Activated B cell treated with CpG ODN at 0.5 μM for 24 hours (primary cell): ENCODE measurements at regions not wholly inside any gene's neighbourhood (a gene's known extent, or its start where the extent isn't known, plus 50 kb on each side); places are given as distances from the start of the nearest gene placed in this dataset.

ENCODE experiments used
- ATAC-seq: fragments of 200-7000 bp; cut with Tn5 transposase; one replicate; pipeline ENCODE4 v1.10.0; 2021; ENCODE audit warnings: low read depth, mild to moderate bottlenecking, moderate library complexity
- CTCF ChIA-PET: fragments of 350-600 bp; sonication (Branson Sonifier 250); formaldehyde crosslinking; loops from one replicate; lab custom pipeline; 2021; ENCODE audit warnings: antibody characterized with exemption; lab: Charles Lee
- POLR2A ChIA-PET: fragments of 350-600 bp; sonication (Branson Sonifier 250); formaldehyde crosslinking; loops from one replicate; lab custom pipeline; 2021; ENCODE audit warnings: antibody characterized with exemption; lab: Charles Lee
- DNase-seq: peaks from one replicate; pipeline ENCODE4 v3.0.0; 2022
- H3K27ac Mint-ChIP-seq: one replicate; pipeline ENCODE4 v1.8.0; 2020; ENCODE audit warnings: mixed read lengths
- H3K27me3 Mint-ChIP-seq: one replicate; pipeline ENCODE4 v1.8.0; 2021; ENCODE audit warnings: mixed read lengths
- H3K36me3 Mint-ChIP-seq: one replicate; pipeline ENCODE4 v1.8.0; 2021; ENCODE audit warnings: low read depth, mixed read lengths
- H3K4me1 Mint-ChIP-seq: one replicate; pipeline ENCODE4 v1.8.0; 2021; ENCODE audit warnings: mixed read lengths
- H3K4me3 Mint-ChIP-seq: one replicate; pipeline ENCODE4 v1.8.0; 2020; ENCODE audit warnings: mild to moderate bottlenecking, mixed read lengths
- H3K9me3 Mint-ChIP-seq: one replicate; pipeline ENCODE4 v1.8.0; 2020; ENCODE audit warnings: mixed read lengths
- CTCF ChIP-seq: fragments of 200-600 bp; IDR thresholded peaks from one replicate; pipeline ENCODE4 v1.8.0; 2022; ENCODE audit warnings: antibody characterized with exemption, mild to moderate bottlenecking
- intact Hi-C: fragments of 100-400 bp; cut with micrococcal nuclease; formaldehyde crosslinking; loops from one replicate; pipeline ENCODE4 v1.15.1; 2024

- no peak for DNase-seq
- CTCF ChIA-PET, result no interaction called here
- H3K27ac Mint-ChIP-seq, result no peak overlapping the region
- H3K9me3 Mint-ChIP-seq, result no peaks in the 10 kb centered on the region
- H3K36me3 Mint-ChIP-seq, result no peaks in the 10 kb centered on the region
- no peak for TF ChIP-seq CTCF
- no peaks in the 10 kb centered on the region for H3K4me1 Mint-ChIP-seq
- no peak overlapping the region for H3K4me3 Mint-ChIP-seq
- intact Hi-C loops, result no loop called here
- ATAC-seq, result no peak
- POLR2A ChIA-PET, result no interaction called here
- H3K27me3 Mint-ChIP-seq, result no peaks in the 10 kb centered on the region
Observed at GRCh38 chr13:106259928-106260327, 275.5 kb downstream of the EFNB2 start.

GRCh38 chr13:106246666-106247188, 288.7 kb downstream of the EFNB2 start:
- TF ChIP-seq CTCF, result no peak
- Mint-ChIP-seq H3K4me1 (no peaks in the 10 kb centered on the region), H3K27ac (no peak overlapping the region), H3K9me3 (no peaks in the 10 kb centered on the region), H3K36me3 (no peaks in the 10 kb centered on the region), H3K4me3 (no peak overlapping the region), H3K27me3 (no peaks in the 10 kb centered on the region)
- CTCF ChIA-PET, result no interaction called here
- no peak for DNase-seq
- intact Hi-C loops, result no loop called here
- no peak for ATAC-seq
- POLR2A ChIA-PET, result no interaction called here

- ChIA-PET CTCF (no interaction called here), POLR2A (no interaction called here)
- H3K36me3 Mint-ChIP-seq, result no peaks in the 10 kb centered on the region
- H3K4me1 Mint-ChIP-seq, result no peaks in the 10 kb centered on the region
- no peaks in the 10 kb centered on the region for H3K9me3 Mint-ChIP-seq
- intact Hi-C loops, result no loop called here
- H3K4me3 Mint-ChIP-seq, result no peak overlapping the region
- no peaks in the 10 kb centered on the region for H3K27me3 Mint-ChIP-seq
- TF ChIP-seq CTCF, result no peak
- ATAC-seq (no peak), DNase-seq (no peak)
- no peak overlapping the region for H3K27ac Mint-ChIP-seq
Observed at GRCh38 chr13:106246242-106246641, 289.2 kb downstream of the EFNB2 start.

DNA sequence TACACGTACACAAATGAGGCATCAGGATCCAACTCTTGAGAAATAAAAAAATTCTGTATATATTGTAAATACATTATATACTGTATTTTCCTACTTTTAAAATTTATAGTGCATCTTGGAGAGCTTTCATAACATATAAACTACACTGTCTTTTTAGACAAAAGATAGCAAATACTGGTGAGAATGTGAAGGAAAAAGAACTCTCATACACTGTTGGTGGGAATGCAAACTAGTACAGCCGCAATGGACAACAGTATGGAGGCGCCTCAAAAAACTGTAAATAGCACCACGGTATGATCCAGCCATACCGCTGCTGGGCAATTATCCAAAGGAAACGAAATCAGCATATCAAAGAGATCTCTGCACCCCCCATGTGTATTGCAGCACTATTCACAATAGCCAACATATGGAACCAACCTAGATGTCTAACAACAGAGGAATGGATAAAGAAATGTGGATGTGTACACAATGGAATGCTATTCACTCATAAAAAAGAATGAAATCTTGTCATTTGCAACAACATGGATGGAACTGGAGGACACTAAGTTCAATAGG, 292.4 kb downstream of the EFNB2 start:
- ATAC-seq, result no peak
- H3K4me3 Mint-ChIP-seq, result no peak overlapping the region
- no peaks in the 10 kb centered on the region for H3K27me3 Mint-ChIP-seq

More for the DNA sequence above, 292.4 kb downstream of the EFNB2 start:
- intact Hi-C loops, result no loop called here
- ChIA-PET CTCF (no interaction called here), POLR2A (no interaction called here)
- Mint-ChIP-seq H3K4me1 (no peaks in the 10 kb centered on the region), H3K9me3 (no peaks in the 10 kb centered on the region), H3K36me3 (no peaks in the 10 kb centered on the region), H3K27ac (no peak overlapping the region)
- TF ChIP-seq CTCF, result no peak
- DNase-seq, result no peak
